H9 (cell line): ENCODE measurements at regions not wholly inside any gene's neighbourhood (a gene's known extent, or its start where the extent isn't known, plus 50 kb on each side); places are given as distances from the start of the nearest gene placed in this dataset.

Experiments
- DNase-seq: peaks from one replicate; pipeline ENCODE4 v3.0.0-alpha.2; 2017
- H2AFZ ChIP-seq: one replicate; pipeline ENCODE4 v1.6.1; 2013; ENCODE audit warnings: mild to moderate bottlenecking, low read length, control low read depth, moderate library complexity
- H2AK5ac ChIP-seq: 2 replicates; pipeline ENCODE4 v1.6.1; 2013; ENCODE audit warnings: low read length, control low read depth, mixed read lengths; ENCODE audit not compliant: insufficient read length
- H2BK120ac ChIP-seq: one replicate; pipeline ENCODE4 v1.6.1; 2013; ENCODE audit warnings: low read depth, mild to moderate bottlenecking, low read length, control low read depth, inconsistent platforms; ENCODE audit not compliant: poor library complexity, severe bottlenecking
- H2BK12ac ChIP-seq: 2 replicates; pipeline ENCODE4 v1.6.1; 2013; ENCODE audit warnings: low read length, control low read depth, mixed read lengths, low read depth; ENCODE audit not compliant: insufficient read length
- H2BK15ac ChIP-seq: 2 replicates; pipeline ENCODE4 v1.6.1; 2013; ENCODE audit warnings: low read depth, low read length, control low read depth
- H2BK20ac ChIP-seq: one replicate; pipeline ENCODE4 v1.6.1; 2013; ENCODE audit warnings: low read depth, mild to moderate bottlenecking, low read length, control low read depth, inconsistent platforms; ENCODE audit not compliant: poor library complexity, severe bottlenecking
- H2BK5ac ChIP-seq: 2 replicates; pipeline ENCODE4 v1.6.1; 2013; ENCODE audit warnings: low read length, control low read depth, mixed read lengths; ENCODE audit not compliant: insufficient read length
- H3K14ac ChIP-seq: 2 replicates; pipeline ENCODE4 v1.6.1; 2013; ENCODE audit warnings: low read length, control low read depth; ENCODE audit not compliant: insufficient read depth
- H3K18ac ChIP-seq: 2 replicates; pipeline ENCODE4 v1.6.1; 2013; ENCODE audit warnings: low read depth, mild to moderate bottlenecking, mixed read lengths, low read length, control low read depth; ENCODE audit not compliant: insufficient read length
- H3K23ac ChIP-seq: 2 replicates; pipeline ENCODE4 v1.6.1; 2013; ENCODE audit warnings: low read length, control low read depth, mixed read lengths, low read depth; ENCODE audit not compliant: insufficient read length
- H3K23me2 ChIP-seq: 2 replicates; pipeline ENCODE4 v1.6.1; 2013; ENCODE audit warnings: low read depth, mild to moderate bottlenecking, mixed read lengths, low read length, control low read depth; ENCODE audit not compliant: insufficient read length, poor library complexity, severe bottlenecking
- H3K27ac ChIP-seq: 2 replicates; pipeline ENCODE4 v1.5.1; 2013; ENCODE audit warnings: low read length, control low read depth, mixed read lengths, low read depth; ENCODE audit not compliant: insufficient read length
- H3K27me3 ChIP-seq: 2 replicates; pipeline ENCODE4 v1.6.1; 2013; ENCODE audit warnings: low read length, control low read depth, inconsistent platforms; ENCODE audit not compliant: insufficient read depth
- H3K4ac ChIP-seq: 2 replicates; pipeline ENCODE4 v1.6.1; 2013; ENCODE audit warnings: low read depth, mild to moderate bottlenecking, control low read depth, inconsistent platforms, low read length, moderate library complexity
- H3K4me1 ChIP-seq: 2 replicates; pipeline ENCODE4 v1.6.1; 2013; ENCODE audit warnings: low read length, control low read depth, inconsistent platforms; ENCODE audit not compliant: insufficient read depth
- H3K4me2 ChIP-seq: 2 replicates; pipeline ENCODE4 v1.6.1; 2013; ENCODE audit warnings: low read length, control low read depth, mixed read lengths; ENCODE audit not compliant: insufficient read length, insufficient read depth
- H3K56ac ChIP-seq: 2 replicates; pipeline ENCODE4 v1.6.1; 2013; ENCODE audit warnings: low read depth, mild to moderate bottlenecking, mixed read lengths, low read length, control low read depth; ENCODE audit not compliant: insufficient read length
- H3K79me1 ChIP-seq: 2 replicates; pipeline ENCODE4 v1.6.1; 2013; ENCODE audit warnings: low read depth, mild to moderate bottlenecking, moderate library complexity, low read length, control low read depth, inconsistent platforms; ENCODE audit not compliant: insufficient read depth, poor library complexity, severe bottlenecking
- H3K79me2 ChIP-seq: 2 replicates; pipeline ENCODE4 v1.6.1; 2013; ENCODE audit warnings: low read length, control low read depth, inconsistent platforms; ENCODE audit not compliant: insufficient read depth
- H3K9ac ChIP-seq: 2 replicates; pipeline ENCODE4 v1.6.1; 2013; ENCODE audit warnings: low read length, control low read depth, mixed read lengths; ENCODE audit not compliant: insufficient read length; ENCODE audit errors: extremely low read depth
- H3K9me3 ChIP-seq: one replicate; pipeline ENCODE4 v1.6.1; 2013; ENCODE audit warnings: low read depth, low read length, inconsistent platforms; ENCODE audit not compliant: control insufficient read depth
- H3T11ph ChIP-seq: one replicate; pipeline ENCODE4 v1.6.1; 2013; ENCODE audit warnings: mild to moderate bottlenecking, low read length, control low read depth, inconsistent platforms
- H4K20me1 ChIP-seq: one replicate; pipeline ENCODE4 v1.6.1; 2013; ENCODE audit not compliant: control insufficient read depth, insufficient read length, insufficient read depth
- H4K5ac ChIP-seq: 2 replicates; pipeline ENCODE4 v1.6.1; 2013; ENCODE audit warnings: low read depth, mild to moderate bottlenecking, mixed read lengths, low read length, control low read depth; ENCODE audit not compliant: insufficient read length
- H4K8ac ChIP-seq: replicated peaks from 2 replicates; pipeline ENCODE4 v1.6.1; 2013; ENCODE audit warnings: low read length, control low read depth, mixed read lengths, low read depth; ENCODE audit not compliant: insufficient read length
- H4K91ac ChIP-seq: 2 replicates; pipeline ENCODE4 v1.6.1; 2013; ENCODE audit warnings: low read depth, mild to moderate bottlenecking, moderate library complexity, mixed read lengths, low read length, control low read depth; ENCODE audit not compliant: insufficient read length
- H3K27ac Mint-ChIP-seq, 3 experiments: 2 replicates in 2 of 3; 3 replicates in 1 of 3; pipeline ENCODE4 v1.8.0; 2020 to 2021; ENCODE audit warnings: mixed read lengths in 3 of 3, mild to moderate bottlenecking in 1 of 3, moderate library complexity in 1 of 3
- H3K27me3 Mint-ChIP-seq: 2 replicates; pipeline ENCODE4 v1.8.0; 2021; ENCODE audit warnings: low read depth, mild to moderate bottlenecking, moderate library complexity, mixed read lengths
- H3K36me3 Mint-ChIP-seq, 3 experiments: 2 replicates in 2 of 3; 3 replicates in 1 of 3; pipeline ENCODE4 v1.8.0; 2020 to 2021; ENCODE audit warnings: low read depth in 3 of 3, mixed read lengths in 3 of 3; ENCODE audit not compliant: insufficient read depth in 1 of 3
- H3K4me1 Mint-ChIP-seq, 2 experiments: 2 replicates each; pipeline ENCODE4 v1.8.0; 2020; ENCODE audit warnings: mixed read lengths in 2 of 2
- H3K4me3 Mint-ChIP-seq, 2 experiments: 2 replicates in 1 of 2; 3 replicates in 1 of 2; pipeline ENCODE4 v1.8.0; 2020 to 2021; ENCODE audit warnings: mild to moderate bottlenecking in 2 of 2, mixed read lengths in 2 of 2, moderate library complexity in 1 of 2
- H3K9me3 Mint-ChIP-seq, 2 experiments: 2 replicates in 1 of 2; 3 replicates in 1 of 2; pipeline ENCODE4 v1.8.0; 2020; ENCODE audit warnings: mild to moderate bottlenecking in 2 of 2, mixed read lengths in 2 of 2, moderate library complexity in 1 of 2
- CTCF ChIP-seq: fragments of 200-600 bp; sonication (generic); conservative IDR thresholded peaks from 3 replicates; pipeline ENCODE4 v1.8.0; 2021; ENCODE audit warnings: antibody characterized with exemption, mild to moderate bottlenecking
- WGBS: extraction: QIAGEN DNeasy Blood & Tissue Kit; methylation state at CpG from one replicate; pipeline ENCODE4 v1.1.7; 2013; ENCODE audit warnings: missing lambda C conversion rate, low lambda C conversion rate, mixed read lengths; ENCODE audit not compliant: insufficient read length; ENCODE audit errors: extremely low coverage; 5-methylcytosine and 5-hydroxymethylcytosine counted together

DNA sequence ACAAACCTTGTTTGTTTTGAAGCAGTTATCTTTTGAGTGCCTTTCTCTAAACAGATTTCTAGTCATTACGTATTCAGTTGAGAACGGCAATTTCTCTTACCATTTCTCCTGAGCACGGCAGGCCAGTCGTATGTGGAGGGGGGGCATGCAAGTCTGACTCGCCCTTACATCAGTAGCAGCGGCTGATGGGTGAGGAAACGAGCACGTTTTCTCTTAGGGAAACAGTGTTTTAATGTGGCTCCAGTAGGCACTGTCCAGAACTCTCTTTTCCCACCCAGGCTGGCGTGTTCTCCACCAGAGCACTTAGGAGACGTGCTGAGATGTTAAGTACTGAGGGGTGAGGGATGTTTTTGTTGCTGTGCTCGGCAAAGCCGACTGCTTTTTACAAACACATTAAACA is 240.5 kb downstream of the STIM2 start:
- Histone ChIP-seq H3K9ac (no peak overlapping the region), H4K20me1 (no peaks in the 10 kb centered on the region), H2BK15ac (no peak overlapping the region), H3K4ac (no peak overlapping the region), H3K4me1 (peaks cover 8% of the 10 kb centered on the region), H3K23me2 (no peaks in the 10 kb centered on the region), H3K4me2 (no peak overlapping the region), H3K79me2 (no peaks in the 10 kb centered on the region), H3K56ac (no peak overlapping the region), H3K18ac (no peak overlapping the region), H3T11ph (no peak overlapping the region), H4K91ac (no peak overlapping the region), H3K27me3 (no peaks in the 10 kb centered on the region), H3K9me3 (no peaks in the 10 kb centered on the region), H4K8ac (no peak overlapping the region), H2BK12ac (no peak overlapping the region), H3K23ac (no peak overlapping the region), H3K27ac (no peak overlapping the region), H2AFZ (no peak overlapping the region), H3K14ac (no peak overlapping the region), H2AK5ac (no peak overlapping the region), H4K5ac (no peak overlapping the region), H3K79me1 (no peaks in the 10 kb centered on the region), H2BK120ac (no peak overlapping the region), H2BK20ac (no peak overlapping the region), H2BK5ac (no peak overlapping the region)
- Mint-ChIP-seq H3K36me3 (no peaks in the 10 kb centered on the region; a peak in 1 of 7 replicates), H3K4me3 (no peak overlapping the region), H3K27ac (no peak overlapping the region; a peak in 1 of 7 replicates), H3K27me3 (peaks cover 3% of the 10 kb centered on the region), H3K4me1 (peaks cover 32 to 33% of the 10 kb centered on the region in 2 experiments), H3K9me3 (peaks cover 0 to 5% of the 10 kb centered on the region in 2 experiments; a peak in 1 of 5 replicates)
- no peak for TF ChIP-seq CTCF
- WGBS = no CpG with 5 or more reads among the region's 12 CpGs
- no peak for DNase-seq
